Mesothelial cell of epicardium (in vitro differentiated cells): ENCODE measurements at regions not wholly inside any gene's neighbourhood (a gene's known extent, or its start where the extent isn't known, plus 50 kb on each side); places are given as distances from the start of the nearest gene placed in this dataset.
"Not testable (repeated sequence)": the region's sequence is repeated elsewhere in the genome, so short reads cannot be mapped to it uniquely, and the experiment has no call there.

Experiments used
- DNase-seq, 2 experiments: peaks; one replicate each; pipeline ENCODE4 v3.0.0; 2021; ENCODE audit warnings: low spot score in 2 of 2; ENCODE audit not compliant: unreplicated experiment in 2 of 2
- H3K27ac Mint-ChIP-seq: 2 replicates; pipeline ENCODE4 v1.8.0; 2021; ENCODE audit warnings: mixed read lengths
- H3K27me3 Mint-ChIP-seq: 2 replicates; pipeline ENCODE4 v1.8.0; 2021; ENCODE audit warnings: low read depth, mixed read lengths
- H3K36me3 Mint-ChIP-seq: 2 replicates; pipeline ENCODE4 v1.8.0; 2021; ENCODE audit warnings: mixed read lengths
- H3K4me1 Mint-ChIP-seq: 2 replicates; pipeline ENCODE4 v1.8.0; 2021; ENCODE audit warnings: mixed read lengths
- H3K4me3 Mint-ChIP-seq: 2 replicates; pipeline ENCODE4 v1.8.0; 2021; ENCODE audit warnings: mild to moderate bottlenecking, moderate library complexity, mixed read lengths
- H3K9me3 Mint-ChIP-seq: 2 replicates; pipeline ENCODE4 v1.8.0; 2021; ENCODE audit warnings: mixed read lengths
- CTCF ChIP-seq: fragments of 200-600 bp; sonication (generic); IDR thresholded peaks from one replicate; pipeline ENCODE4 v1.5.0; 2021; ENCODE audit warnings: antibody characterized with exemption; ENCODE audit not compliant: unreplicated experiment

- Mint-ChIP-seq H3K27ac (no peak overlapping the region), H3K9me3 (peaks cover 4% of the 10 kb centered on the region), H3K36me3 (no peaks in the 10 kb centered on the region), H3K4me3 (no peak overlapping the region), H3K27me3 (no peaks in the 10 kb centered on the region), H3K4me1 (peaks cover 21% of the 10 kb centered on the region)
- no peak for TF ChIP-seq CTCF
- no peak for DNase-seq
Observed at GRCh38 chr2:37570773-37571586, 100.5 kb downstream of the CDC42EP3 start.

- peaks cover 21% of the 10 kb centered on the region for H3K4me1 Mint-ChIP-seq
- H3K27ac Mint-ChIP-seq = no peak overlapping the region
- no peak for DNase-seq
- H3K27me3 Mint-ChIP-seq = no peaks in the 10 kb centered on the region
- TF ChIP-seq CTCF = no peak
- peaks cover 7% of the 10 kb centered on the region for H3K9me3 Mint-ChIP-seq
- no peaks in the 10 kb centered on the region for H3K36me3 Mint-ChIP-seq
- no peak overlapping the region for H3K4me3 Mint-ChIP-seq
Observed at GRCh38 chr2:37571587-37572136, 99.8 kb downstream of the CDC42EP3 start.

- no peak for DNase-seq
- Mint-ChIP-seq H3K4me3 (no peak overlapping the region), H3K36me3 (no peaks in the 10 kb centered on the region), H3K27ac (peak overlapping the region; percentile 3), H3K4me1 (peaks cover 21% of the 10 kb centered on the region), H3K27me3 (no peaks in the 10 kb centered on the region), H3K9me3 (peaks cover 5% of the 10 kb centered on the region)
- no peak for TF ChIP-seq CTCF
Observed at GRCh38 chr2:37573451-37574388, 97.7 kb downstream of the CDC42EP3 start.

GRCh38 chr2:37575780-37576179 is 95.7 kb downstream of the CDC42EP3 start:
- H3K4me1 Mint-ChIP-seq = peaks cover 6% of the 10 kb centered on the region

GRCh38 chr2:37576194-37576593 is 95.2 kb downstream of the CDC42EP3 start:
- not testable (repeated sequence) for H3K4me1 Mint-ChIP-seq, DNase-seq, H3K4me3 Mint-ChIP-seq, H3K27ac Mint-ChIP-seq, H3K36me3 Mint-ChIP-seq, H3K27me3 Mint-ChIP-seq
- peaks cover 18% of the 10 kb centered on the region for H3K9me3 Mint-ChIP-seq

More at GRCh38 chr2:37575780-37576179, 95.7 kb downstream of the CDC42EP3 start:
- no peaks in the 10 kb centered on the region for H3K27me3 Mint-ChIP-seq
- no peak overlapping the region for H3K27ac Mint-ChIP-seq
- no peak for TF ChIP-seq CTCF
- no peak for DNase-seq
- H3K36me3 Mint-ChIP-seq = no peaks in the 10 kb centered on the region
- H3K9me3 Mint-ChIP-seq = peaks cover 18% of the 10 kb centered on the region
- no peak overlapping the region for H3K4me3 Mint-ChIP-seq
